ENCODE measurements at regions not wholly inside any gene's neighbourhood (a gene's known extent, or its start where the extent isn't known, plus 50 kb on each side); places are given as distances from the start of the nearest gene placed in this dataset.

DNA sequence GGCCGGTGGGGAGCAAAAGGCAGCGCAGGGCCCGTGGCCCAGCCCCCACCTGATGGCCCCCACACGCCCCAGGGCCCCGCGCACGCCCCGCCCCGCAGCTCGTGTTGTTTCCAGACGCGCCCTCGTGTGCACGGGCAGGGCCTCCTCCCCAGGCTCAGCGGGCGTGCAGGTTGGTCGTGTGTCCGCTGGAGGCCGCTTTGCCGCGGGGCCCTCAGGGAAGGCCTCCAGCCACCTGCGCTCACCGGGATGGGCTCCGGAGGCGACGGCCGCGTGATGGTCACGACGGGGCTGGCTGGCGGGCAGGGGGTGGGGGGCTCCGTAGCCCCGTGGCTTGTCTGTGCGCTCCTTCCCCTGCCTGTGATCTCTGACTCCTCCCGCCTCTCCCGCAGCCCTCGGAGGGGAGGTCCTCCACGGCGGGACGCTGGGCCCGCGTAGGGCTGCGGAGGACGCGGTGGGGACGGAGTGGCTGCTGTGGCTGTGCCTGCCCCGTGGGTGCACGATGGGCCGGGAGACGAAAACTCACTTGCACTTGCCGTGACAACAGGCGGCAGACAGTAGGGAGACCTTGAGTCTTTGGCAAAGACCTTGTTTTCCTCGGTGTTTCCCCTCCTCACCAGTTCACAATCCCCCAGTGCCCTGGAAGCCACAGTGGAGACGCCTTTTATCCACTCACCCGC is 67.1 kb downstream of the RTP5 start:
- ATAC-seq (no peak), FAIRE-seq (no peak), DNase-seq (ENCODE audit: low read depth in 1 of 2, low spot score in 1 of 2) (no peak)
- WGBS (ENCODE audit: missing lambda C conversion rate): 88% methylated on average over 46 of the region's 55 CpGs
- CTCF ChIA-PET: interaction anchor here (0.7 to 3.3 kb wide), 2 partner anchors 14 to 15 kb away, joined by 3 to 16 read pairs; no protein-coding TSS in a partner anchor
- POLR2A ChIA-PET: no interaction called here
- Histone ChIP-seq H3K4me2 (no peak overlapping the region), H3K27ac (no peak overlapping the region), H3K9me3 (peaks cover 11% of the 10 kb centered on the region; the same call in 1 of the 3 replicates), H3K4me3 (no peak overlapping the region), H3K4me1 (no peaks in the 10 kb centered on the region)
- TF ChIP-seq, protein P1, sequence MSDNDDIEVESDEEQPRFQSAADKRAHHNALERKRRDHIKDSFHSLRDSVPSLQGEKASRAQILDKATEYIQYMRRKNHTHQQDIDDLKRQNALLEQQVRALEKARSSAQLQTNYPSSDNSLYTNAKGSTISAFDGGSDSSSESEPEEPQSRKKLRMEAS (IDR thresholded peaks at IDR 0.05): no peak
- TF ChIP-seq HOXB13 (CRISPR knock-in tag; IDR thresholded peaks at IDR 0.05; ENCODE audit: low read depth) (no peak), ESRRA (IDR thresholded peaks at IDR 0.05; ENCODE audit: borderline replicate concordance, low read length) (no peak), ZNF302 (CRISPR knock-in tag; IDR thresholded peaks at IDR 0.05) (no peak), NR3C1 (IDR thresholded peaks at IDR 0.05) (no peak), TFCP2L1 (CRISPR knock-in tag; IDR thresholded peaks at IDR 0.05) (no peak), CEBPB (IDR thresholded peaks at IDR 0.05) (no peak)
- TF ChIP-seq, protein P2, sequence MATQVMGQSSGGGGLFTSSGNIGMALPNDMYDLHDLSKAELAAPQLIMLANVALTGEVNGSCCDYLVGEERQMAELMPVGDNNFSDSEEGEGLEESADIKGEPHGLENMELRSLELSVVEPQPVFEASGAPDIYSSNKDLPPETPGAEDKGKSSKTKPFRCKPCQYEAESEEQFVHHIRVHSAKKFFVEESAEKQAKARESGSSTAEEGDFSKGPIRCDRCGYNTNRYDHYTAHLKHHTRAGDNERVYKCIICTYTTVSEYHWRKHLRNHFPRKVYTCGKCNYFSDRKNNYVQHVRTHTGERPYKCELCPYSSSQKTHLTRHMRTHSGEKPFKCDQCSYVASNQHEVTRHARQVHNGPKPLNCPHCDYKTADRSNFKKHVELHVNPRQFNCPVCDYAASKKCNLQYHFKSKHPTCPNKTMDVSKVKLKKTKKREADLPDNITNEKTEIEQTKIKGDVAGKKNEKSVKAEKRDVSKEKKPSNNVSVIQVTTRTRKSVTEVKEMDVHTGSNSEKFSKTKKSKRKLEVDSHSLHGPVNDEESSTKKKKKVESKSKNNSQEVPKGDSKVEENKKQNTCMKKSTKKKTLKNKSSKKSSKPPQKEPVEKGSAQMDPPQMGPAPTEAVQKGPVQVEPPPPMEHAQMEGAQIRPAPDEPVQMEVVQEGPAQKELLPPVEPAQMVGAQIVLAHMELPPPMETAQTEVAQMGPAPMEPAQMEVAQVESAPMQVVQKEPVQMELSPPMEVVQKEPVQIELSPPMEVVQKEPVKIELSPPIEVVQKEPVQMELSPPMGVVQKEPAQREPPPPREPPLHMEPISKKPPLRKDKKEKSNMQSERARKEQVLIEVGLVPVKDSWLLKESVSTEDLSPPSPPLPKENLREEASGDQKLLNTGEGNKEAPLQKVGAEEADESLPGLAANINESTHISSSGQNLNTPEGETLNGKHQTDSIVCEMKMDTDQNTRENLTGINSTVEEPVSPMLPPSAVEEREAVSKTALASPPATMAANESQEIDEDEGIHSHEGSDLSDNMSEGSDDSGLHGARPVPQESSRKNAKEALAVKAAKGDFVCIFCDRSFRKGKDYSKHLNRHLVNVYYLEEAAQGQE (IDR thresholded peaks at IDR 0.05): no peak
- TF ChIP-seq, protein P3, sequence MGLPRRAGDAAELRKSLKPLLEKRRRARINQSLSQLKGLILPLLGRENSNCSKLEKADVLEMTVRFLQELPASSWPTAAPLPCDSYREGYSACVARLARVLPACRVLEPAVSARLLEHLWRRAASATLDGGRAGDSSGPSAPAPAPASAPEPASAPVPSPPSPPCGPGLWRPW (IDR thresholded peaks at IDR 0.05): no peak

DNA sequence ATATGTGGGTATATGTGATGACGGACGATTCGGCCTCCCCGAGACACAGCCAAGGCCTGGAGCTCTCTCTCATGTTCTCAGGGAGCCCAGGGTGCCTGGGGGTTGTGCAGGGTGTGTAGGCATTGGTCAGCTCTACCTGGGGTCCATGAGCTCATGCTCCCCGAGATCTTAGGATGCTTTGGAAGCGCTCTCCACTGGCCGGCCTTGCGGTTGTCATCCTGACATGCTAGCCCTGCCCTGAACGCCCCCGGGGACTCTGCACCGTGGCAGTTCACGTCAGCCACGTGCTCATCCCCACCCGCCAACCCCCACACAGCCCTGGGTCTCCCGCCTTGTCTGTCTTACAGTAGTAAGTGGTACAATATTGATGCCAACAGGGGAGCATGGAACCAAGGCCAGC is 67.8 kb downstream of the RTP5 start:
- no peak overlapping the region for H3K4me3 ChIP-seq
- no peak overlapping the region for H3K4me2 ChIP-seq
- FAIRE-seq: no peak
- WGBS (ENCODE audit: missing lambda C conversion rate): 33% methylated on average over 7 of the region's 15 CpGs
- DNase-seq (ENCODE audit: low read depth in 1 of 2, low spot score in 1 of 2): no peak
- ChIA-PET POLR2A (no interaction called here), CTCF (interaction anchor here (3.3 kb wide), 1 partner anchor 14 kb away, joined by 16 read pairs; no protein-coding TSS in a partner anchor)
- TF ChIP-seq KDM1A (IDR thresholded peaks at IDR 0.05; ENCODE audit: low read depth) (no peak), RCOR1 (IDR thresholded peaks at IDR 0.05; ENCODE audit: low read depth, low read length) (no peak), TFCP2L1 (CRISPR knock-in tag; IDR thresholded peaks at IDR 0.05) (no peak), FOSL2 (IDR thresholded peaks at IDR 0.05) (no peak), FOSL2 (CRISPR knock-in tag; IDR thresholded peaks at IDR 0.05) (no peak), SMC3 (IDR thresholded peaks at IDR 0.05) (no peak), RNF2 (IDR thresholded peaks at IDR 0.05; ENCODE audit: borderline replicate concordance, low read depth) (no peak)
- TF ChIP-seq, protein P4, sequence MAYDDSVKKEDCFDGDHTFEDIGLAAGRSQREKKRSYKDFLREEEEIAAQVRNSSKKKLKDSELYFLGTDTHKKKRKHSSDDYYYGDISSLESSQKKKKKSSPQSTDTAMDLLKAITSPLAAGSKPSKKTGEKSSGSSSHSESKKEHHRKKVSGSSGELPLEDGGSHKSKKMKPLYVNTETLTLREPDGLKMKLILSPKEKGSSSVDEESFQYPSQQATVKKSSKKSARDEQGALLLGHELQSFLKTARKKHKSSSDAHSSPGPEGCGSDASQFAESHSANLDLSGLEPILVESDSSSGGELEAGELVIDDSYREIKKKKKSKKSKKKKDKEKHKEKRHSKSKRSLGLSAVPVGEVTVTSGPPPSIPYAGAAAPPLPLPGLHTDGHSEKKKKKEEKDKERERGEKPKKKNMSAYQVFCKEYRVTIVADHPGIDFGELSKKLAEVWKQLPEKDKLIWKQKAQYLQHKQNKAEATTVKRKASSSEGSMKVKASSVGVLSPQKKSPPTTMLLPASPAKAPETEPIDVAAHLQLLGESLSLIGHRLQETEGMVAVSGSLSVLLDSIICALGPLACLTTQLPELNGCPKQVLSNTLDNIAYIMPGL (CRISPR knock-in tag; IDR thresholded peaks at IDR 0.05; ENCODE audit: borderline replicate concordance): no peak
- no peak for ATAC-seq
- no peak overlapping the region for H3K27ac ChIP-seq
- H3K9me3 ChIP-seq: peaks cover 11% of the 10 kb centered on the region; the same call in 1 of the 3 replicates
- no peaks in the 10 kb centered on the region for H3K4me1 ChIP-seq

DNA sequence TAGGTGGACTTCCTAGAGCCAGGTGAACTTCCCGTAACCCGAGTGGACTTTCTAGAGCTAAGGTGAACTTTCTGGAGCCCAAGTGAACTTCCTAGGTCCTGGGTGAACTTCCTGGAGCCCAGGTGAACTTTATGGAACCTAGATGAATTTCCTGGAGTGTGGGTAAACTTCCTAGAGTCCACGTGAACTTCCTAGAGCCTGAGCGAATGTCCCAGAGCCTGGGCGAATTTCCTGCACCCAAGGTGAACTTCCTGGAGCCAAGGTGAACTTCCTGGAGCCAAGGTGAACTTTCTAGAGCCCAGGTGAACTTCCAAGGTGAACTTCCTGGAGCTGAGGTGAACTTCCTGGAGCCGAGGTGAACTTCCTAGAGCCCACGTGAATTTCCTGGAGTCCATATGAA is 70.0 kb downstream of the RTP5 start:
- Histone ChIP-seq H3K27ac (no peak overlapping the region), H3K4me2 (no peak overlapping the region), H3K9me3 (peaks cover 11% of the 10 kb centered on the region; the same call in 1 of the 3 replicates), H3K4me1 (no peaks in the 10 kb centered on the region), H3K4me3 (no peak overlapping the region)
- ChIA-PET CTCF (interaction anchor here (3.3 kb wide), 1 partner anchor 12 kb away, joined by 16 read pairs; no protein-coding TSS in a partner anchor), POLR2A (no interaction called here)
- DNase-seq (ENCODE audit: low read depth in 1 of 2, low spot score in 1 of 2): no peak
- no peak for ATAC-seq
- no peak for TF ChIP-seq NR3C1 (IDR thresholded peaks at IDR 0.05)
- TF ChIP-seq RNF2 (IDR thresholded peaks at IDR 0.05; ENCODE audit: borderline replicate concordance, low read depth): no peak
- no peak for TF ChIP-seq CHD4 (IDR thresholded peaks at IDR 0.05; ENCODE audit: borderline replicate concordance)
- no peak for TF ChIP-seq PHF8 (IDR thresholded peaks at IDR 0.05; ENCODE audit: borderline replicate concordance, low read depth)
- no peak for TF ChIP-seq NPAS2 (CRISPR knock-in tag; IDR thresholded peaks at IDR 0.05; ENCODE audit: borderline replicate concordance)
- TF ChIP-seq HOXB13 (CRISPR knock-in tag; IDR thresholded peaks at IDR 0.05; ENCODE audit: low read depth): no peak
- TF ChIP-seq PBX3 (IDR thresholded peaks at IDR 0.05): no peak
- no peak for FAIRE-seq
- 29% methylated on average over 6 of the region's 7 CpGs for WGBS (ENCODE audit: missing lambda C conversion rate)

Data from A549 (cell line).